ENCODE measurements at regions not wholly inside any gene's neighbourhood (a gene's known extent, or its start where the extent isn't known, plus 50 kb on each side); places are given as distances from the start of the nearest gene placed in this dataset.

DNA sequence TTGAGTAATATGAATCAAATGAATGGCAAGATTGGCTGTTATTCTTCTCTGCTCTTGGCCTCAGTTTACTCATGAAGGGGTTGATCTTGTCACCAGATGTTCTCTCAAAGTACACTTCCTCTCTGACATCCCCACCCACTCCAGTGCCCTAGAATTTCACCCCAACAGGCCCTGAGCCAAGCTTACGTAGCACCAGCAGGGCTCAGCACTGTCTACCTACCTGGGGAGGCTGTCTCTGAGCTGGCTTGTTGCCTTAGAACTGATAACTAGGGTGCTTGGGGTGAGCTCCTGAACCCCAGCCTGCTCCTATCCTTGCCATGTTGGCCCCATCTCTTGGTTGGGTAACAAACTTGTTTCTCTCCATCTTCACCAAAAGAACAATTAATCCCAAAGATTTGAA is 159.1 kb upstream of the USP24 start:
- TF ChIP-seq, protein P1, sequence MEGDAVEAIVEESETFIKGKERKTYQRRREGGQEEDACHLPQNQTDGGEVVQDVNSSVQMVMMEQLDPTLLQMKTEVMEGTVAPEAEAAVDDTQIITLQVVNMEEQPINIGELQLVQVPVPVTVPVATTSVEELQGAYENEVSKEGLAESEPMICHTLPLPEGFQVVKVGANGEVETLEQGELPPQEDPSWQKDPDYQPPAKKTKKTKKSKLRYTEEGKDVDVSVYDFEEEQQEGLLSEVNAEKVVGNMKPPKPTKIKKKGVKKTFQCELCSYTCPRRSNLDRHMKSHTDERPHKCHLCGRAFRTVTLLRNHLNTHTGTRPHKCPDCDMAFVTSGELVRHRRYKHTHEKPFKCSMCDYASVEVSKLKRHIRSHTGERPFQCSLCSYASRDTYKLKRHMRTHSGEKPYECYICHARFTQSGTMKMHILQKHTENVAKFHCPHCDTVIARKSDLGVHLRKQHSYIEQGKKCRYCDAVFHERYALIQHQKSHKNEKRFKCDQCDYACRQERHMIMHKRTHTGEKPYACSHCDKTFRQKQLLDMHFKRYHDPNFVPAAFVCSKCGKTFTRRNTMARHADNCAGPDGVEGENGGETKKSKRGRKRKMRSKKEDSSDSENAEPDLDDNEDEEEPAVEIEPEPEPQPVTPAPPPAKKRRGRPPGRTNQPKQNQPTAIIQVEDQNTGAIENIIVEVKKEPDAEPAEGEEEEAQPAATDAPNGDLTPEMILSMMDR (conservative IDR thresholded peaks at IDR 0.05 in 1 of 2, IDR thresholded peaks at IDR 0.05 in 1 of 2; ENCODE audit: extremely low read depth in 1 of 2, insufficient read depth in 1 of 2, low read depth in 1 of 2, low read length in 2 of 2) = no peak
- TF ChIP-seq EZH2 (IDR thresholded peaks at IDR 0.05; ENCODE audit: borderline replicate concordance, low read length) = no peak

Data from mammary epithelial cell (primary cell).